NCI-H524 (cell line): ENCODE measurements at regions not wholly inside any gene's neighbourhood (a gene's known extent, or its start where the extent isn't known, plus 50 kb on each side); places are given as distances from the start of the nearest gene placed in this dataset.
"Not testable (repeated sequence)": the region's sequence is repeated elsewhere in the genome, so short reads cannot be mapped to it uniquely, and the experiment has no call there.

Experiments
- DNase-seq, 2 experiments: peaks; one replicate each; lab custom pipeline; 2025; lab: John Stamatoyannopoulos, UW

DNA sequence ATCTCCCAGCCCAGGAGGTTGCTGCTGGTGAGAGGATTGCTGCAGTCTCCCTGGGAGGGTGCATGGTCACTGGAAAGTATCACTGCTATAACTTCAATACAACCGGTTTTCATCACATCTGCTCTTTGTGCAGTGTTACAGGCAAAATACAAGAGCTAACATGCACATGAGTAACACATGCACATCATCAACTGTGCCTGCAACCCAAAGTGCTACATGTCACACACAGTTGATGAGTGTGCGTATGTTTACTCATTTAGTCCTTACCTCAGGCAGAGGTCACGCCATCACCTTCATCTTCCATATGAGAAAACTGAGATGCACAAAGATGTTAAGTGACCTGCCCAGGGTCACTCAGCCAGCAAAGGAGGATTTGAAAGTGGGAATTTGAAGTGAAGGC is 277.7 kb downstream of the FAM72C start:
- no peak for DNase-seq

DNA sequence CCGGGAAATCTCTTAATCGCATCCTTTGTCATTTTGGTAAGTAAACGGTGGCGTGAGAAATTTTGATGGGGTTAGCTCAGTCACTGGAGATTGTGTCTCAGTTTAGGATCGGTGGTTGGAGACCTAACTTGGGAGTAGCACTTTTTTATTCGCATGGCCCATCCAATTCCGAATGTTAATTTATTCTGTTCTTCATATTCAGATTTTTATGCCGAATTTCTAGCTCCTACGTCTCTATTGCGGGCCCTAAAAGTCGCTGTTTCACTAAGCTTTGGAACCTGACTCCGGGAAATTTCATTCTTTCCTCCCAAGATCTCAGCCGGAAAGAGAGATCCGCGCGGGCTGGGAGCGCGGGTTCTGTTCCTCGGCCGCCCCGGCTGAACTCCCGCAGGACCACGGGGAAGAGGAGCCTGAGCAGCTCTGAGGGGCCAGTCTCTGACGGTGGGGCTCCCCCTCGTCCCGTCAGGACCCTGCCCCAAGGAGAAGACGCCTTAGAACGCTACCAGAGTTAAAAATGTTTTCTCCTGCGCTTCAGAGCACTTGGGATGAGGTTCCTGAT is 279.7 kb downstream of the FAM72C start:
- DNase-seq = no peak

GRCh38 chr1:143691400-143691891 is 280.3 kb downstream of the FAM72C start:
- no peak for DNase-seq

- DNase-seq = no peak
These were observed 282.0 kb downstream of the FAM72C start for GRCh38 chr1:143689781-143690180.

GRCh38 chr1:143680304-143680703 is 291.5 kb downstream of the FAM72C start:
- DNase-seq = no peak

DNA sequence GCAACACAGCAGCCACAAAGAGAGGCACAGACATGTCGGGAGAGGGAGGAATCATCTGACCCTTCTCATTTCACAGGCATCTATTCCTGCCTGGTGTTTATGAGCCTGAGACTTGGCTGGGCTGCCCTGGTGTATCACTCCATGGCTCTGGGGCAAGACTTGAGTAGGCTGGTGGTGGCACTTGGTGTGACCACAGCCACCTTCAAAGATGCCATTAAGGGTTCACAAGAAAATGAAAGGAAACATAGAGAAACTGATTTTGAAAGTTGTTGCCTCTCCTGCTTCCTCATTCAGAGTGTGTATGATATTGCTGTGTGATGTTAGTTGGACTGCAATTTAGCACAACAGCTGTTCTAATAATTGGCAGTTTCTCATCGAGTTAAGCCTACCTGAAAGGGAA is 298.8 kb downstream of the FAM72C start:
- DNase-seq = no peak

DNA sequence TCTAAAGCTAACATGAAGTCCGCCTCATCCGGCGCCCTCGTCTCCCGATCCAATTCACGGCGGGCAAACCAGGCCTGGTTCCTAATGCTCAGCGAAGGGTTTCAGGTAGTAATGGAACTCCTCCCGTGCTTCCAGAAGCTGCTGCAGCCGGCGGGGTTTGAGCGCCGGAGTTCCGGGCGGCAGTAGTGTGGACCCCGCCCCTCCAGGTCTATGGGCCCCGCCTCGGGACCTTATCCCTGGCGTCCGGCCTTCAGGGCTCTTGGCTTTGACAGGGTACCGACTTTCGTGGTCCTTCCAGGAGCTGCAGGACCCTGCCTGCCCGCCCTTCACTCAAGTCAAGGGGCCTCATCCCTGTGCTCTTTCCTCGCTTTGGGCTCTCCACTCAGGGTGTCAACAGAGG is 304.1 kb downstream of the FAM72C start:
- DNase-seq = no peak

DNA sequence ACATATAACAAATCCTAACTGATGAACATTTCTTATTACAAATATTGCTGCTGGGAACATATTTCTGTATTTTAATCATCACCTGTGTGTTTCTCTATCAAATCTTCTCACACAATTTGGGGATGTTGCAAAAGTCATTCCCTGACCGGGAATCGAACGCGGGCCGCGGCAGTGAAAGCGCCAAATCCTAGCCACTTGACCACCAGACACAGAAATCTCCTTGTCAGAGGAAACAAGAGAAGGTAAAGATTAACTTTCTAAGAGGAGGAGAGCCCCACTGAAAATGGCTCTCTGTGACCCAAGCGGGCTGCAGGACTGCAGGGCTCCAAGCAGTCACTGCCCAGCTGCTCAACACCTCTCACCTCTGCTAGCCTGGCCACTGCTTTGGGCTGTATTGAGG is 304.9 kb downstream of the FAM72C start:
- no peak for DNase-seq

- DNase-seq = no peak
These were observed 306.2 kb downstream of the FAM72C start for GRCh38 chr1:143665606-143666005.

GRCh38 chr1:143663056-143663455 is 308.7 kb downstream of the FAM72C start:
- not testable (repeated sequence) for DNase-seq

GRCh38 chr1:143661418-143662101 is 310.2 kb downstream of the FAM72C start:
- DNase-seq = no peak

DNA sequence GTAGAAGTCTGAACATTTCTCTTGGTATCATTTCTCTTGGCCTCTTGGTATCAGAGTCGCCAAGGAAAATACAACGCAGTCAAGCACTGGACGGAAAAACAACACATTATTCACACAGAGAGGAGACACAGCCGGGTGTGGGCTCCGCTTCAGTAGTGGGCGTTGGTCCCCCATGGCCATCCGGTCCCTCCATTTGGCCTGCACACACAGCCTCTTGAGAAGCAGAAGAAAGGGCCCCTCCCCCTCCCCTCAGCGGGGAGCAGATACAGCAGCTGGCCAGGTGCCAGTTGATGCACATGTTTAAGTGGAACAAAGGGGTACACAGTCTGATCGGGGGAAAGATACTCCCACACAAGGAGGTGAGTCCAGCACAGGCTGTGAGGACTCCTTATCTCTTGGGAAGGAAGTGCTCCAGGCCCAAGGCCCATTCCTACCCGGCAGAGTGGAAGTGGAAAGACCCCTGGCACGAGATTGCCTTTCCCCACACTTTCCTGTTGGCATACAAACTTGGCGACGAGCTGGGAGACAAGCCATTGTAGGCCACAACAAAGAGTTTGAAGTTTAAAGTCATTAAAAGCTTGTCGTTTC is 311.3 kb downstream of the FAM72C start:
- no peak for DNase-seq

GRCh38 chr1:143653429-143653802 is 318.4 kb downstream of the FAM72C start:
- no peak for DNase-seq

DNA sequence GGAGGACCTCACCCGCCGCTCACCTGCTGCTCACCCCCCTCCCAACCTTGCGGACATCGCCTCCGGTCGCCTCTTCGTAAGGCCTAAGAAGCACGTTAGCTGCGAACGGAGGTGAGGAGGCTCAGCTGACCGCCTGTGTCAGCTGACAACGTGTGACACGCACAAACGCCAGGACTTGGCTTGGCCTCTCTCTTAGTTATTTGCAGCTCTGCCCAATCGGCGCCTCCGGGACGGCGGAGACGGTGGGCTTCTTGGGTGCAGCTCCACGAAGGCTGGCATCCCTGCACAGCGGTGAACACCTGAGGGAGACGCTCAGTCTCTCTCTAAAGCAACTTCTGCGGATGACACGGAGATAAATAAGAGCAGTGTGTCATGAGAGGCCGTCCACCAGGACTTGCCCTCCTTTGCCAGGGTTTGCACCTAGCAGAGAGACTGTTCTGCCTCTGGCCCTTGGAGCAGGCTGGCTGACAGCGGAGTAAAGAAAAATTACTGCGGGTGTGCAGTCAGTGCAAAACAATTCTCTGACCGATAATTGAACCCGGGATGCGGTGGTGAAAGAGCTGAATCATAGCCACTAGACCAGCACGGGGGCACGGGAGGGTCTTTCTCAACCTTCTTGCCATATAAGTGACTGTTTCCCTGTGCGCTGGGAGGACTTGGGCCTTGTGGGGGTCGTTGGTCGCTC is 318.9 kb downstream of the FAM72C start:
- no peak for DNase-seq

DNA sequence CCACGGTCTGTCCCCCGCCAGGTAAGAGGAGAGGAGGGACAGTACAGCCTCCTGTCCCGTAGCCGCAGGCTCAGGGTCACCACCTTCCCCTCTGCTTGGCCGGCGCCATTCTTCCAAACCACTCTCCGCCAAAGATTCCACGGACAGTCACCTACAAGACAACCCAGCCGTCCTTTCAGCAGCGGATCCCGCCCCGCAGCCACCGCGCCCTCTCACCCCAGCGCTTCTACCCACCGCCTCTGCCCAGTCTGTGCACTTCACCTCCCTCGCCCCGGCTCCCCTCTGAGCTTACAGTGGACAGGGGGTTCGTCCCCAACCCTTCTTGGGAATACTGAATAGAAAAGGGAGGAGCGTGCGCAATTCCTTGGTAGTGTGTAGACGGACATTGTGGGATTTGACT is 319.6 kb downstream of the FAM72C start:
- DNase-seq = no peak

GRCh38 chr1:143651350-143651992 is 320.3 kb downstream of the FAM72C start:
- no peak for DNase-seq

- DNase-seq = not testable (repeated sequence)
These were observed 327.8 kb downstream of the FAM72C start for GRCh38 chr1:143644035-143644434.

GRCh38 chr1:143643148-143643885 is 328.5 kb downstream of the FAM72C start:
- DNase-seq = no peak

DNA sequence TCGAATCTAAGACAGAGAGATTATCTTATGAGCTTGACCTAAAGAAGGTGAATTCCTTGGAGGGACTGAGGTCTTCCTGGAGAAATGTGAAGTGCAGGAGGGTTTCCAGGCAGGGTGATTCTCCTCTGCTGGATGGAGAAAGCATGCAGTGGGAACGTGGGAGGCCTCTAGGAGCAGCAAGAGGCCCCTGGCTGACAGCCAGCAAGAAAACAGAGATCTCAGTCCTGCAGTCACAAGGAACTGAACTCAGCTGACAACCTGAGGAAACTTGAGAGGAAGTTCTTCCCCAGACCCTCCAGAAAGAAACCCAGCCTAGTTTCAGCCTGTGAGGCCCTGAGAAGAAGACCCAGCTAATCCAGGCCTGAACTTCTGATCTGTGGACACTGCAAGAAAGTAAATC is 345.9 kb downstream of the FAM72C start:
- no peak for DNase-seq

DNA sequence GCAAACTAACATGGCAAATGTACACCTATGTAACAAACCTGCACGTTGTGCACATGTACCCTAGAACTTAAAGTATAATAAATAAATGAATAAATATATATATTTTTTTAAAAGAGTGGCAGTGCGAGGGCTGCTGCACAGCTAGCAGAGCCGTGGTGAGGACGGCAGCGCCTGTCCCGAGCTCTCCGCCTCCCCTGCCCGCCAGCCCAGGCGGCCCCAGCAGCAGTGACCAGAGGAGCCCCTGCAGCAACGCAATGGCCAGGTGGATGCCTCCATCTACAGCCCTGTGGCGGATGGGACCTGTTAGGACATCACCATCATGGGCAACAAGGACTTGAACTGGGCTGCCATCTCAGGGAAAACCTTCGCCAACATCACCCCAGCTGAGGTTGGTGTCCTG is 351.9 kb downstream of the FAM72C start:
- no peak for DNase-seq

DNA sequence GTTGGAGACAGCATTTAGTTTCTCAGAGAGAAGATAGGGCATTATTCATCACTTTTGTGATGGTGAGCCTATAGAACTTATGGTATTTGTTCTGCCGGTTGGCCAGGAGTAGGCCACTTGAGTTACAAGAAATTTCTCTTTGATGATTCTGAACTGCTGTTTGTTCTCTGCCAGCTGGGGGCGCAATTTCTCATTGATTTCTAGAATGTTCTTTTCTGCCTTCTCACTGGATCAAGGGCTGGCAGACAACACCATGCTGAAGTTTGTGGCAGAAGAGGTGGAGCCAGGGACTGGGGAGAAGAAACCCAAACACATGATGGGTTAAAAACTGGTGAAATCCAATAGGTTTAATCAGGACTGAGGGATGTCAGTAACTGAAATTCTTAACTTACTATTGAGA is 360.6 kb downstream of the FAM72C start:
- no peak for DNase-seq

- no peak for DNase-seq
These were observed 361.6 kb downstream of the FAM72C start for GRCh38 chr1:143610196-143610595.
